ENCODE measurements at regions not wholly inside any gene's neighbourhood (a gene's known extent, or its start where the extent isn't known, plus 50 kb on each side); places are given as distances from the start of the nearest gene placed in this dataset.

DNA sequence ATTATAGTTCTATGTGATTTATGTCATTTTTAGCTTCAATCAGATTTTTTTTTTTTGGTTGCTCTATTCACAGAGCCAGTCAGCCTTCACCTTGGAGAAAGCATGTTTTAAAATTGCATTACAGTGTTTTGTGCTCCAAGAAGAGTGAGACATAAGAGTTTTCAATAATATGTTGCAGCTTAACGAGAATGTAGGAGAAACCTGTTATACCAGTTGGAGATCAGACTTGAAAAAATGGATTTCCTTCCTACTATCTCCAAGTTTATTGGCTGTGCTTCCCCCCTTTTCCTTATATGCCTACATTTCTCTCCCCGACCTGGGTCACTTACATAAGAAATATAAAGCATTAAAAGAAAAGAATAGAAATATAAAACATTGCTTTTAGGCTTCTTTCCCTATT lies 123.9 kb upstream of the ARGLU1 start:
- Mint-ChIP-seq H3K27me3 (ENCODE audit: low read depth) (no peaks in the 10 kb centered on the region), H3K27ac (no peak overlapping the region), H3K4me1 (ENCODE audit: low read depth) (no peaks in the 10 kb centered on the region), H3K4me3 (no peak overlapping the region), H3K9me3 (ENCODE audit: insufficient read depth) (no peaks in the 10 kb centered on the region), H3K36me3 (ENCODE audit: low read depth) (no peaks in the 10 kb centered on the region)
- DNase-seq (no peak), ATAC-seq (no peak)
- CTCF ChIA-PET, result no interaction called here
- POLR2A ChIA-PET, result no interaction called here

DNA sequence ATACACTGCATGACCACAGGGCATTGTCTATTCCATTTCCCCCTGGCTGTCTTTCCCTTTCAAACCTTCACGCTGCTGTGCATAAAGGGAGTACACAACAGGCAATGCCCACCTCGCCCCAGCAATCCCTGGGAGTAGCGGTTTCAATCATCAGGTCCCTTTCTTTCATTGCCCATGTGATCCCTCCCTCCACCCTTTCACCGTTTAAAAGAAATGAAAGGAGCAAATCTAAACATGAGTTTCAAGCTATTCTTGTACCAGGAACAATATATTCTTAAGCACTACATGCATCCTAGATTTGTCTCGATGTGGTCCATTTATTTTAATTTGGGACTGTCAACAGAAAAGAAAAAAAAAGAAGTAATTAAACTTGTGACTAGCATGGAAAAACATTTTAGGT lies 123.4 kb upstream of the ARGLU1 start:
- DNase-seq (no peak), ATAC-seq (no peak)
- Mint-ChIP-seq H3K4me1 (ENCODE audit: low read depth) (no peaks in the 10 kb centered on the region), H3K27ac (no peak overlapping the region), H3K36me3 (ENCODE audit: low read depth) (no peaks in the 10 kb centered on the region), H3K4me3 (no peak overlapping the region), H3K27me3 (ENCODE audit: low read depth) (no peaks in the 10 kb centered on the region), H3K9me3 (ENCODE audit: insufficient read depth) (no peaks in the 10 kb centered on the region)
- CTCF ChIA-PET, result no interaction called here
- POLR2A ChIA-PET, result no interaction called here

DNA sequence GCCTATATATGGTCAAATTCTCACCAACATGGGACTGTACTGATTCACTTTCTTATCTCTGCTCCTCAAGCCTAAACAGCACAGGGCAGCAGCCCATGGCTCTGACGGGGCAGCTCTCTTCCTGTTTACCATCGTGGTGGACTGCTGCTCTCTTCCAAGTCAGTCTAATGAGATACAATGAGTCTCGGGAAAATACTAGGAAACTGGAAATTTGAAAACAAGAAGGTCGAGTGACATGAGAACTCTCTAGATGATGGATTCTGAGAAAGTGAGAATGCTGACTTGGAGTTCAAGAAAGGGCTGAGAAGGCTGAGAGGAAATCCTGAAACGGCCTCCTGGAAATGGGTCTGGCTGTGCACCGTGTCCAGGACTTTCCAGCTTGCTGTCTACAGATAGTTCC lies 122.8 kb upstream of the ARGLU1 start:
- POLR2A ChIA-PET, result no interaction called here
- H3K36me3 Mint-ChIP-seq (ENCODE audit: low read depth), result no peaks in the 10 kb centered on the region
- ATAC-seq (no peak), DNase-seq (no peak)
- H3K27me3 Mint-ChIP-seq (ENCODE audit: low read depth), result no peaks in the 10 kb centered on the region
- H3K4me3 Mint-ChIP-seq, result no peak overlapping the region
- no peaks in the 10 kb centered on the region for H3K9me3 Mint-ChIP-seq (ENCODE audit: insufficient read depth)
- no peak overlapping the region for H3K27ac Mint-ChIP-seq
- CTCF ChIA-PET, result no interaction called here
- H3K4me1 Mint-ChIP-seq (ENCODE audit: low read depth), result no peaks in the 10 kb centered on the region

DNA sequence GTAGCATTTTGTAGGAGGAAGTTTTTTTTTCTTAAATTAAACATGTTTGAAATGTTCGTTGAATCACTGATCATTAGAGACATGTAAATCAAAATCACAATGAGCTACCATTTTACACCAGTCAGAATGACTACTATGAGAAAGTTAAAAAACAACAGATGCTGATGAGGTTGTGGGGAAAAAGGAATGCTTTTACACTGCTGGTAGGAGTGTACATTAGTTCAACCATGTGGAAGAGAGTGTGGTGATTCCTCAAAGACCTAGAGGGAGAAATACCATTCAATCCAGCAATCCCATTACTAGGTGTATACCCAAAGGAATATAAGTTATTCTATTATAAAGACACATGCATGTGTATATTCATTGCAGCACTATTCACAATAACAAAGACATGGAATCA lies 122.0 kb upstream of the ARGLU1 start:
- no peak overlapping the region for H3K27ac Mint-ChIP-seq
- DNase-seq (no peak), ATAC-seq (no peak)
- CTCF ChIA-PET, result no interaction called here
- H3K36me3 Mint-ChIP-seq (ENCODE audit: low read depth), result no peaks in the 10 kb centered on the region
- H3K4me1 Mint-ChIP-seq (ENCODE audit: low read depth), result no peaks in the 10 kb centered on the region
- no peak overlapping the region for H3K4me3 Mint-ChIP-seq
- POLR2A ChIA-PET, result no interaction called here
- no peaks in the 10 kb centered on the region for H3K27me3 Mint-ChIP-seq (ENCODE audit: low read depth)
- no peaks in the 10 kb centered on the region for H3K9me3 Mint-ChIP-seq (ENCODE audit: insufficient read depth)

DNA sequence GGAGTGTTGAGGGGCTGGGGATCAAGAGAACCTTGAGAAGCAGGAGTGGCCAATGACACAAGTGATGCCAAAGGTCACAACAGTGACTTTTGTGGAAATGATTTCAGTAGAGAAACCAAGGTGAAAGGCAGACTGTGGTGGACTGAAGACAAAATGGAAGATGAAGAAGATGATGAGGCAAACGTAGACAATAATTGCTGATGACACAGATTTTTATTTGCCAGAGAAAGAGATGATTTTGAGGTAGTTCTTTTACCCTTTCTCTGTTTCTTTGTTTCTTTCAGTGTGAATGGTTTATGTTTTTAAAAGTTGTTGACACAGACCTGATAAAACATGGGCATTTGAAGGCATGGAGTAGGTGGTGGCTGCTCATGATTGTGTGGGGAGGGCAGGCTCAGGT lies 121.0 kb upstream of the ARGLU1 start:
- no peaks in the 10 kb centered on the region for H3K36me3 Mint-ChIP-seq (ENCODE audit: low read depth)
- ATAC-seq (no peak), DNase-seq (no peak)
- H3K4me3 Mint-ChIP-seq, result no peak overlapping the region
- ChIA-PET CTCF (no interaction called here), POLR2A (no interaction called here)
- no peaks in the 10 kb centered on the region for H3K9me3 Mint-ChIP-seq (ENCODE audit: insufficient read depth)
- no peak overlapping the region for H3K27ac Mint-ChIP-seq
- no peaks in the 10 kb centered on the region for H3K27me3 Mint-ChIP-seq (ENCODE audit: low read depth)
- H3K4me1 Mint-ChIP-seq (ENCODE audit: low read depth), result no peaks in the 10 kb centered on the region

DNA sequence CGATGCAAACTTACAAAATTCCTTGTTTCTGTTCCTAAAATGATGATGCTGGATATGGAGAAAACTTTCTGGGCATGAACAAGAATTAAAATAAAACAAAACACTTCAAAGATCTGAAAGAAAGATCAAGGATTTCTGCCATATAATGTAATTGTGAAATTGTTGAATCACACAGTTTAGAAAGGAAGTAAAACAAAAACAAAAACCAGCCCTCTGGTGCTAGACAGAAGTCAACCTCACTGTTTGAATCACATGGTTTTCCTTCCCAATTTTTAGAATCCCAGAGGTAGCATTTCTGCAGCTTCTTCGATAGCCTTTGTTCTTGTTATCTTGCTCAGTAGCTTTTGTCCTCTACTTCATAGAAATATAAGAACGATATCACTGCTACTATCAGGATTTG lies 118.2 kb upstream of the ARGLU1 start:
- DNase-seq (no peak), ATAC-seq (no peak)
- no peaks in the 10 kb centered on the region for H3K27me3 Mint-ChIP-seq (ENCODE audit: low read depth)
- no peaks in the 10 kb centered on the region for H3K36me3 Mint-ChIP-seq (ENCODE audit: low read depth)
- no peak overlapping the region for H3K27ac Mint-ChIP-seq
- H3K4me1 Mint-ChIP-seq (ENCODE audit: low read depth), result no peaks in the 10 kb centered on the region
- no peak overlapping the region for H3K4me3 Mint-ChIP-seq
- ChIA-PET CTCF (no interaction called here), POLR2A (no interaction called here)
- H3K9me3 Mint-ChIP-seq (ENCODE audit: insufficient read depth), result no peaks in the 10 kb centered on the region

DNA sequence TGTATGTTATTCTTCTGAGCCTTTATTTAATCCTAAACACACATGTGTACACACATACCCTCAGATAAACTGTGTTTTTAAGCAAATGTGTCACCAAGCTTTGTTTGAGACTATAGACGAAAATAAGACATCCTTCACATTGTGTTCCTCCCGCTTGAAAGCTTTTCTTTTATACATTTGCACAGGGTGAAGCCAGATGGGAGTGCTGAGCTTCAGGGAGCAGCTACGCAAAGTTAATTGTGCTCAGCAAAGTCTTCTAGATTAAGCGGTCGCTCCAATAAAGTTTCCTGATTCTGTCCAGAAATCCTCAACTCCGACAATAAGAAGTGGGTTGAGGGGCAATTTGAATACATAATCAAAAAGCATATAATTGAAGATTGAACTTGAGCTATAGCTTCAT lies 117.2 kb upstream of the ARGLU1 start:
- POLR2A ChIA-PET, result no interaction called here
- DNase-seq (no peak), ATAC-seq (no peak)
- Mint-ChIP-seq H3K9me3 (ENCODE audit: insufficient read depth) (no peaks in the 10 kb centered on the region), H3K36me3 (ENCODE audit: low read depth) (no peaks in the 10 kb centered on the region), H3K27ac (no peak overlapping the region), H3K27me3 (ENCODE audit: low read depth) (no peaks in the 10 kb centered on the region), H3K4me1 (ENCODE audit: low read depth) (no peaks in the 10 kb centered on the region), H3K4me3 (no peak overlapping the region)
- CTCF ChIA-PET, result no interaction called here

DNA sequence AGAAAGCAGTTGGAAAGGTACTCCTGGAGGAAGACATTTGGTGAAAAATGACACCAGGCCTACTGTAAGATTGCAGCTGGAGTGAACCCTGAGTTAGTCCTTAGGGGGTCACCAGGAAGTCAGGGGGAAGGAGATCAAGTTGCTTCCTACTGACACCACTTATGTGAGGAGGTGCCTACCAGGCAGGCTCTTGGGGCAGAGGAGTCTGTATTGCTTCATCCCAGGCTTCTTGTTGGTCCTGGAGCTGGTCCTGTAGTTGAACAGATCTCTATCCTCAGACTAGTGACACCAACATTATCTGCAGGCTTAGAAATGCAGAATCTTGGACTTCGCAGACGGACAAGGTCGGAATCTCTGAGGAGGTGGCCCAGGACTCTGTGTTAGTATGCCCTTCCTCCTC lies 116.0 kb upstream of the ARGLU1 start:
- no peak for ATAC-seq
- POLR2A ChIA-PET, result no interaction called here

DNA sequence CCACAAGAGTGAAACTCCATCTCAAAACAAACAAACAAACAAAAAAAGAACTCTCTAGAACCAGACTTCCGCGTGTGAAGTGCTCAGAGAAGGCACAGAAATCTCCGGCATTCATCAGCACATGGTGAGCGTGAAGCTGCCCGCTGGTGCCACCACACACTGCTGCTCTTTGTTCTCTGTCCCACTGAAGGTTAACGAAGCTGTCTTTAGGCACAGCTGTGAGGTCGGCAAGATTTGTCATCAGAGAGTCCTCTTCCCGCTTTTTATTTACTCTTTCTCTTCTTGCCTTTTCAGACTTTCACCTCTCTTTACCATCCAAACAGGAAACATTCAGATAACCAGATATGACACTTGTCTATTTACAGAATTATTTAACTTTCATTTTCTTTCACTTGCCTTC lies 115.2 kb upstream of the ARGLU1 start:
- DNase-seq, result no peak
- ATAC-seq, result no peak
- Mint-ChIP-seq H3K4me1 (ENCODE audit: low read depth) (no peaks in the 10 kb centered on the region), H3K4me3 (no peak overlapping the region), H3K36me3 (ENCODE audit: low read depth) (no peaks in the 10 kb centered on the region), H3K9me3 (ENCODE audit: insufficient read depth) (no peaks in the 10 kb centered on the region), H3K27ac (no peak overlapping the region), H3K27me3 (ENCODE audit: low read depth) (no peaks in the 10 kb centered on the region)
- ChIA-PET POLR2A (no interaction called here), CTCF (no interaction called here)

More for the DNA sequence above, 116.0 kb upstream of the ARGLU1 start:
- CTCF ChIA-PET, result no interaction called here
- Mint-ChIP-seq H3K4me1 (ENCODE audit: low read depth) (no peaks in the 10 kb centered on the region), H3K27me3 (ENCODE audit: low read depth) (no peaks in the 10 kb centered on the region), H3K27ac (no peak overlapping the region), H3K9me3 (ENCODE audit: insufficient read depth) (no peaks in the 10 kb centered on the region), H3K36me3 (ENCODE audit: low read depth) (no peaks in the 10 kb centered on the region), H3K4me3 (no peak overlapping the region)
- DNase-seq, result no peak

DNA sequence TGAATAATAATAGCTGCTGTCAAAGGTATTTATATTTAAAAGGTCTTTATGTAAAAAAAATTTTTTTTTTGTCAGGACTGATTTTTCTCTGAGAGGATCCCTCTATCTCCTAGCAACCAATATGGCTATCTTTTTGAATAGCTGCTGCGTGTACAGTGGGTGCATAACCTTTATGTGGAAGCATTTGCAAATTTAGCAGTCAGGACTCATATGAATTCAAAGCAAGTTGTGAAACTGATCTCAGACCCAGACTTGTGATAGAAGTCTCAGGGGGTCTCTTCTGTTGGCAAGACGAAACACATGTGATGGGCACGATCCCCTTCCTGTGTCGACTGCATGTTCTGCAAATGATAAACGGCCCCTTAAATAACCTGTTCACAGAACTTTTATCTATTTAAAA lies 114.1 kb upstream of the ARGLU1 start:
- DNase-seq (no peak), ATAC-seq (no peak)
- H3K27ac Mint-ChIP-seq, result no peak overlapping the region
- no peaks in the 10 kb centered on the region for H3K4me1 Mint-ChIP-seq (ENCODE audit: low read depth)
- ChIA-PET CTCF (no interaction called here), POLR2A (no interaction called here)
- no peaks in the 10 kb centered on the region for H3K27me3 Mint-ChIP-seq (ENCODE audit: low read depth)
- no peaks in the 10 kb centered on the region for H3K36me3 Mint-ChIP-seq (ENCODE audit: low read depth)
- no peak overlapping the region for H3K4me3 Mint-ChIP-seq
- H3K9me3 Mint-ChIP-seq (ENCODE audit: insufficient read depth), result no peaks in the 10 kb centered on the region

DNA sequence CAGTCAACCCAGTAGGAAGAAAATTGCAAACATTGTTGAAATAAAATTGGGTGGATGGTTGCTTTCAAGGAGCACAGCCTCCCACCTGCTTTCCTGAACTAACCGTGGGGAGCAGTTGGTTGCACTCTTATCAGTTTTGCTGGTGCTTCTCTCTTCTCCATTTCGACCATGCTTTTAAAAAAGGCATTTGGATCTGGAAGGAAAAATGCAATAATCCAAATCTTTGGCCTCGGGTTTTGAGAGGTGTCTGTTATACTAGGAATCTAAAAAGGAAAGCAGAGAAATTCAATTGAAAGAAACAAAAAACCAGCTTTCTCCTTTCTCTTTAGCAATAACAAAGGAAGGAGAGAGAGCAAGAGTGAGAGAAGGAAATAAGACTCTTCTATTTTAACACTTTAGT lies 113.6 kb upstream of the ARGLU1 start:
- ATAC-seq, result no peak
- POLR2A ChIA-PET, result no interaction called here

DNA sequence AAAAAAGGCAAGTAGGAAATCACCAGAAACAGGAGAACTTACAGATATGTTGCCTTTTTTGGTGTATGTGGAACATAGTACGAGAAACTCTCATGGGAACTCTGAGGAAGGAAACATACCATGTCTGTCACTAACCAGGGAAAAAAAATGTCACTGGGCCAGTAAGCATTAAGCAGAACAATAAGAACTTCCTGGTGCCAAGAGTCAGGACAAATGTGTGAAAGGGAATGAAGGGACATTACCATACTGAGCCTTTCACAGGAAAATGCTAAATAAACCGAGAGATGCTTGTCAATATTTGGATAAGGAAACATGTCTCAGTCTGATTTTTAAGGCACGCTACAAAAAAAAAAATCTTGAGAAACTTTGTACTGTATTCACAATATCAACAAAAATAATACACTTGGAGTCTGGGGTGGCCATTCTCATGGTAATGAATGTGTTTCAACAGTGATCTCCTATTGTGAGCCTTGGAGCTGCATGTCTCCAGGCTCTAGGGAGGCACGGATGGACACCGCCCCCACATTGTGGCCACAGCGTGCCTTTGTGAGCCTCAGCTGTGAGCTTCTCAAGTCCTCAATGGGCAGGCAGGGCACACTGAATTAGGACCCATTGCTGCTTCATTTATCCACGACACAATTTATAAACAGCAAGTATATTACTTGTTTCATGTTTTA lies 113.0 kb upstream of the ARGLU1 start:
- Mint-ChIP-seq H3K27ac (no peak overlapping the region), H3K27me3 (ENCODE audit: low read depth) (no peaks in the 10 kb centered on the region), H3K9me3 (ENCODE audit: insufficient read depth) (no peaks in the 10 kb centered on the region), H3K36me3 (ENCODE audit: low read depth) (no peaks in the 10 kb centered on the region), H3K4me3 (no peak overlapping the region), H3K4me1 (ENCODE audit: low read depth) (no peaks in the 10 kb centered on the region)
- DNase-seq, result no peak
- CTCF ChIA-PET, result no interaction called here
- no peak for ATAC-seq
- POLR2A ChIA-PET, result no interaction called here

More for the DNA sequence above, 113.6 kb upstream of the ARGLU1 start:
- no peak for DNase-seq
- CTCF ChIA-PET, result no interaction called here
- H3K9me3 Mint-ChIP-seq (ENCODE audit: insufficient read depth), result no peaks in the 10 kb centered on the region
- H3K4me1 Mint-ChIP-seq (ENCODE audit: low read depth), result no peaks in the 10 kb centered on the region
- H3K36me3 Mint-ChIP-seq (ENCODE audit: low read depth), result no peaks in the 10 kb centered on the region
- H3K27me3 Mint-ChIP-seq (ENCODE audit: low read depth), result no peaks in the 10 kb centered on the region
- no peak overlapping the region for H3K4me3 Mint-ChIP-seq
- no peak overlapping the region for H3K27ac Mint-ChIP-seq

DNA sequence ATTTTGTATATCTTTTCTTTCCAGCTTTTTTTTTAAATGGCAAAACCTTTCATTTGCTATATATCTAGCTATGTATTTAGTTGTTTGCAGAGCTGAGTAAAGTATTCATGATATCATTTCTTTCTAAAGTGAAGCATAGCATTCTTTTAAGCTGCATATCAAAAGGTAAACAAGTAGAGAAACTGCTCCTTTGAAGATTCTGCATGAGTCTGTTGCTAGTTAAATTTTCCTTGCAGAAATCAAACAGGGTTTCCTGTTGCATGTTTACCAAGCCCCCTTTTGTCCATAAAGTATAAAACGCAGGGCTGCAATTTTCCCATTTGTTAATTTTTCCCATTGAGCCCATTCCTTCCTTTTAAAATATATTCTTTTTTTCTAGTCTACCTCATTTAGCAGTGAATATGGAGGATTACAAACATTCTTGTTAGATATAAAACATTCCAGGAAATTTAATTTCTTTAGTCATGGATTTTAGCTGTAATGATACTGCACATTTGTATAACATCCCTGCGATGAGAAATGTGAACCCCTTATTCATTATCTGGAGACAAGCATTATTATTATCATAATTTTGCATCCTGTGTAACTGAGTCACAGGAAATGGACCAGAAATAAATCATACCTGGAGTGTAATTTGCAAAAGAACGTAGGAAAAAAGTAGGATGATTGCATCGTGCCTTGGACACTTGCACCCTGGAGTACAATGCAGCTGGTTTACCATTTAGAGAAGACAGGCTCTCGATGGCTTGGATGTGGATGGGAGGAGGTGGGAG lies 110.9 kb upstream of the ARGLU1 start:
- no peak for ATAC-seq
- H3K36me3 Mint-ChIP-seq (ENCODE audit: low read depth), result no peaks in the 10 kb centered on the region
- H3K27me3 Mint-ChIP-seq (ENCODE audit: low read depth), result no peaks in the 10 kb centered on the region
- H3K4me3 Mint-ChIP-seq, result no peak overlapping the region
- ChIA-PET POLR2A (no interaction called here), CTCF (no interaction called here)
- no peak for DNase-seq
- H3K9me3 Mint-ChIP-seq (ENCODE audit: insufficient read depth), result no peaks in the 10 kb centered on the region
- no peaks in the 10 kb centered on the region for H3K4me1 Mint-ChIP-seq (ENCODE audit: low read depth)
- H3K27ac Mint-ChIP-seq, result no peak overlapping the region
